Natural killer cell (primary cell): ENCODE measurements at regions not wholly inside any gene's neighbourhood (a gene's known extent, or its start where the extent isn't known, plus 50 kb on each side); places are given as distances from the start of the nearest gene placed in this dataset.

Source experiments
- ATAC-seq, 3 donors: fragments of 150-1000 bp in 2 of 3; fragments of 200-7000 bp in 1 of 3; cut with Tn5 transposase; 1 replicate in 1 of 3; 2 replicates in 2 of 3; pipeline ENCODE4 v1.10.0; 2021; ENCODE audit warnings: mild to moderate bottlenecking in 2 of 3, moderate library complexity in 2 of 3
- DNase-seq, 2 donors: peaks; one replicate each; pipeline versions ENCODE4 v3.0.0 to v3.0.0-alpha.2; 2013 to 2021; ENCODE audit warnings: mixed read lengths in 1 of 2
- H3K27ac ChIP-seq: one replicate; pipeline ENCODE4 v1.5.1; 2013; ENCODE audit warnings: mild to moderate bottlenecking, low read length
- H3K27me3 ChIP-seq: one replicate; pipeline ENCODE4 v1.6.1; 2013; ENCODE audit warnings: low read length; ENCODE audit not compliant: control insufficient read depth, insufficient read depth
- H3K36me3 ChIP-seq: one replicate; pipeline ENCODE4 v1.6.1; 2013; ENCODE audit warnings: low read length; ENCODE audit not compliant: control insufficient read depth, insufficient read depth
- H3K4me1 ChIP-seq: one replicate; pipeline ENCODE4 v1.6.1; 2013; ENCODE audit warnings: low read length; ENCODE audit not compliant: control insufficient read depth, insufficient read depth
- H3K4me3 ChIP-seq: one replicate; pipeline ENCODE4 v1.5.1; 2013; ENCODE audit warnings: low read length
- H3K9me3 ChIP-seq: one replicate; pipeline ENCODE4 v1.6.1; 2013; ENCODE audit warnings: low read length; ENCODE audit not compliant: control insufficient read depth, insufficient read depth
- H3K27ac Mint-ChIP-seq, 2 donors: one replicate each; pipeline ENCODE4 v1.8.0; 2022; ENCODE audit warnings: mild to moderate bottlenecking in 2 of 2, mixed read lengths in 2 of 2, moderate library complexity in 1 of 2
- H3K27me3 Mint-ChIP-seq, 2 donors: one replicate each; pipeline ENCODE4 v1.8.0; 2022; ENCODE audit warnings: low read depth in 2 of 2, mixed read lengths in 2 of 2
- H3K36me3 Mint-ChIP-seq: one replicate; pipeline ENCODE4 v1.8.0; 2022; ENCODE audit warnings: mixed read lengths
- H3K4me1 Mint-ChIP-seq, 2 donors: one replicate each; pipeline ENCODE4 v1.8.0; 2022; ENCODE audit warnings: mixed read lengths in 2 of 2
- H3K4me3 Mint-ChIP-seq: one replicate; pipeline ENCODE4 v1.8.0; 2022; ENCODE audit warnings: mild to moderate bottlenecking, moderate library complexity, mixed read lengths
- H3K9me3 Mint-ChIP-seq, 2 donors: one replicate each; pipeline ENCODE4 v1.8.0; 2022; ENCODE audit warnings: mixed read lengths in 2 of 2
- CTCF ChIP-seq: fragments of 200-600 bp; IDR thresholded peaks from one replicate; pipeline ENCODE4 v1.8.0; 2022; ENCODE audit warnings: antibody characterized with exemption
- WGBS: methylation state at CpG from one replicate; pipeline ENCODE4 v1.1.7; 2013; ENCODE audit warnings: missing lambda C conversion rate; ENCODE audit not compliant: insufficient coverage; 5-methylcytosine and 5-hydroxymethylcytosine counted together
- intact Hi-C: fragments of 100-400 bp; cut with micrococcal nuclease; formaldehyde crosslinking; loops from one replicate; pipeline ENCODE4 v1.14.2; 2022

- Mint-ChIP-seq H3K27me3 (no peaks in the 10 kb centered on the region), H3K4me3 (no peak overlapping the region), H3K9me3 (peaks cover 12 to 16% of the 10 kb centered on the region in 2 donors), H3K4me1 (no peaks in the 10 kb centered on the region), H3K36me3 (no peaks in the 10 kb centered on the region), H3K27ac (no peak overlapping the region)
- Histone ChIP-seq H3K36me3 (no peaks in the 10 kb centered on the region), H3K4me3 (no peak overlapping the region), H3K27me3 (no peaks in the 10 kb centered on the region), H3K4me1 (no peaks in the 10 kb centered on the region), H3K9me3 (no peaks in the 10 kb centered on the region), H3K27ac (no peak overlapping the region)
- 79% methylated on average over 1 of the region's 3 CpGs for WGBS
- DNase-seq (no peak), ATAC-seq (no peak)
- TF ChIP-seq CTCF, result no peak
- intact Hi-C loops, result no loop called here
Measured at GRCh38 chr5:121741156-121741555, 110.5 kb upstream of the FTMT start.

- intact Hi-C loops, result no loop called here
- Mint-ChIP-seq H3K9me3 (peaks cover 12 to 20% of the 10 kb centered on the region in 2 donors), H3K27ac (no peak overlapping the region), H3K36me3 (no peaks in the 10 kb centered on the region), H3K4me3 (no peak overlapping the region), H3K27me3 (no peaks in the 10 kb centered on the region), H3K4me1 (no peaks in the 10 kb centered on the region)
- H3K9me3 ChIP-seq, result no peaks in the 10 kb centered on the region
- no peak overlapping the region for H3K27ac ChIP-seq
- TF ChIP-seq CTCF, result no peak
- no peaks in the 10 kb centered on the region for H3K36me3 ChIP-seq
- ATAC-seq (no peak), DNase-seq (no peak)
- no peaks in the 10 kb centered on the region for H3K4me1 ChIP-seq
- no peaks in the 10 kb centered on the region for H3K27me3 ChIP-seq
- H3K4me3 ChIP-seq, result no peak overlapping the region
Measured at GRCh38 chr5:121744577-121744976, 107.1 kb upstream of the FTMT start.

GRCh38 chr5:121745407-121745806, 106.3 kb upstream of the FTMT start:
- no peaks in the 10 kb centered on the region for H3K36me3 Mint-ChIP-seq
- H3K4me1 Mint-ChIP-seq, result no peaks in the 10 kb centered on the region
- H3K27ac Mint-ChIP-seq, result no peak overlapping the region
- WGBS, result no CpG with 5 or more reads among the region's 1 CpG
- no peak overlapping the region for H3K4me3 Mint-ChIP-seq
- TF ChIP-seq CTCF, result no peak
- DNase-seq, result no peak
- intact Hi-C loops, result no loop called here
- Histone ChIP-seq H3K9me3 (no peaks in the 10 kb centered on the region), H3K4me3 (no peak overlapping the region), H3K4me1 (no peaks in the 10 kb centered on the region), H3K36me3 (no peaks in the 10 kb centered on the region), H3K27ac (no peak overlapping the region), H3K27me3 (no peaks in the 10 kb centered on the region)
- peaks cover 14 to 21% of the 10 kb centered on the region in 2 donors for H3K9me3 Mint-ChIP-seq
- no peaks in the 10 kb centered on the region for H3K27me3 Mint-ChIP-seq
- ATAC-seq, result no peak

- H3K9me3 ChIP-seq, result no peaks in the 10 kb centered on the region
- H3K4me3 Mint-ChIP-seq, result no peak overlapping the region
- ATAC-seq, result no peak
- TF ChIP-seq CTCF, result no peak
- DNase-seq, result no peak
- H3K4me1 ChIP-seq, result no peaks in the 10 kb centered on the region
- no peak overlapping the region for H3K27ac Mint-ChIP-seq
- no peak overlapping the region for H3K4me3 ChIP-seq
- H3K9me3 Mint-ChIP-seq, result peaks cover 15 to 25% of the 10 kb centered on the region in 2 donors
- no peaks in the 10 kb centered on the region for H3K4me1 Mint-ChIP-seq
- no peaks in the 10 kb centered on the region for H3K27me3 Mint-ChIP-seq
- H3K27ac ChIP-seq, result no peak overlapping the region
- no peaks in the 10 kb centered on the region for H3K36me3 ChIP-seq
- no peaks in the 10 kb centered on the region for H3K27me3 ChIP-seq
- H3K36me3 Mint-ChIP-seq, result no peaks in the 10 kb centered on the region
- intact Hi-C loops, result no loop called here
Measured at GRCh38 chr5:121746763-121747162, 104.9 kb upstream of the FTMT start.
